HG03442 (cell line): ENCODE measurements at regions not wholly inside any gene's neighbourhood (a gene's known extent, or its start where the extent isn't known, plus 50 kb on each side); places are given as distances from the start of the nearest gene placed in this dataset.
"Not testable (repeated sequence)": the region's sequence is repeated elsewhere in the genome, so short reads cannot be mapped to it uniquely, and the experiment has no call there.

ENCODE experiments used
- ATAC-seq: cut with Tn5 transposase; IDR thresholded peaks from one replicate; pipeline ENCODE4 v1.9.1; 2021; ENCODE audit warnings: mild to moderate bottlenecking, moderate library complexity; ENCODE audit not compliant: unreplicated experiment

- ATAC-seq: no peak
Observed at GRCh38 chr21:35482933-35483662, 434.0 kb upstream of the RUNX1 start.

- ATAC-seq: no peak
Observed at GRCh38 chr21:35482096-35482495, 433.0 kb upstream of the RUNX1 start.

DNA sequence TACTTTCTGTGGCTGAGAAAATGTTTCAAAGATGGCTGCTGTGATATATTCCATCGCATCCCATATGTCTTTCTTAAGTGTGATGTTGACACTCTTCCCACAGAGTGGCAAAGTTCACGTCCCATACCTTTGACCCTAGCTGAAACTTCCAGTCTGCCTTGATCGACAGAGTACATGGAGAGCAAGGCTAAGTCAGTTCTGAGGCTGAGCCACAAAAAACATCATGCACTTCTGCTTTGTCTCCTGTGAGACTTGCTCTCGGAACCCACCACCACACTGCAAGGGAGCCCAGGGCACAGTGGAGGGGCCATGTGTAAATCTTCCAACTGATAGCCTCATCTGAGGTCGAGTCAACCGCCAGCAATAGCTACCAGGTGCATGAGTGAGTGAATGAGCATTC lies 431.9 kb upstream of the RUNX1 start:
- ATAC-seq: no peak

DNA sequence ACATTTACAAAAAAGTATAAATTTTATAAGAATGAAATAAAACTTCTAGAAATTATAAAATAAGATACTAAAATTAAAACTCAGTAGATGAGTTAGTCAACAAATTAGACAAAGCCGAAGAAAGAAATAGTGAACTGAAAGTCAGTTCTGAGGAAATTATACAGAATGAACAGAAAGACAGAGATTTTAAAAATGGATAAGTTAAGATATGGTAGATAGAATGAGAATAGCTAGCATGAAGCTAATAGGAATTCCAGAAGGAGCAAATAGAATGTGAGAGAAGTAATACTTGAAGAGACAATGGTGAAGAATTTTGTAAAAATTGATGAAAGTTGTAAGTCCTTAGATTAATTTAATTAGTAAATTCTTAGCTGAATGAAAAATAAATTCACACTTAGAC lies 430.4 kb upstream of the RUNX1 start:
- ATAC-seq: no peak

- no peak for ATAC-seq
Observed at GRCh38 chr21:35479065-35479448, 430.0 kb upstream of the RUNX1 start.

DNA sequence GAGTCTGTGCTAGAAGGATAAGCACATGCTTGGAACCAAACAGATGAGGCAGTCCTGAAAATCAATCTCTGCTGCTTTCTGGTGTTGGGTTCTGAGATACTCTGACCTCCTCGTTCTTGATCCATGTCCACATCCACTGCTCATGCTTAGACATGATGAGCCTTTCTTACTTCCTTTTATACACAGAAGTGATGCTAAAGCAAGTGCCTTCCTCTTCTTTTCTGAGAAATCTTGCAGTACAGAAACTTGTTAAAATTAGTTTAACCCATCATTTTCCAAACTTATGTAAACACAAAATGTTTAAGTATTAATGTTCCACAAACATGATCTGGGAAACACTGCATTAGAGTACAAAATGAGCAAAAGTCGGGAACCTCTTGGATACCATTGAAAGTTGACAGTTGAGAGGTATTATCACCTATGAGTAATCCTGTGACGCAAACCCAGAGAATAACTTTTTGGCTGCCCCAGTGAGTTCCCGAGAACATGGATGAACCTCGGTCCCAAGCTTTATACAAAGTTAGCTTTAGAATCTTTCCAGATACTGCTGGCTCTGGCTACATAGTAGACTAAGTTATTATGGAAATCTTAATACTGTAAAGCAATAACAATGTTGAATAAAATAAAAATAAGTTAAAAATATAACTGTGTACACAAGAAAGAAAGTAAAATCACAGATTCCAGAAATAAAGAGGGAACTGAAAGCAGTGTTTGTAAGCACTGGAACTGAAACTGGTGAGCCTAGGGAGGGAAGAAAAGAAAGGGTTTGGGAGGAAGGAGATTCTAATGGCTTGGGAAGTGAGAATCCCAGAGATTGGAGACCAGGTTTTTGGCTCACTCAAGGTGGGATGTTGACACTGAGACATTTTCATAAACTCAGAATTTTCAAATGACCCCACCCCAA lies 429.3 kb upstream of the RUNX1 start:
- ATAC-seq: no peak

- no peak for ATAC-seq
Observed at GRCh38 chr21:35477622-35478021, 428.5 kb upstream of the RUNX1 start.

GRCh38 chr21:35476621-35477395 lies 427.7 kb upstream of the RUNX1 start:
- no peak for ATAC-seq

GRCh38 chr21:35475762-35476161 lies 426.7 kb upstream of the RUNX1 start:
- ATAC-seq: no peak

GRCh38 chr21:35475009-35475408 lies 425.9 kb upstream of the RUNX1 start:
- ATAC-seq: no peak

- no peak for ATAC-seq
Observed at GRCh38 chr21:35473496-35473895, 424.4 kb upstream of the RUNX1 start.

DNA sequence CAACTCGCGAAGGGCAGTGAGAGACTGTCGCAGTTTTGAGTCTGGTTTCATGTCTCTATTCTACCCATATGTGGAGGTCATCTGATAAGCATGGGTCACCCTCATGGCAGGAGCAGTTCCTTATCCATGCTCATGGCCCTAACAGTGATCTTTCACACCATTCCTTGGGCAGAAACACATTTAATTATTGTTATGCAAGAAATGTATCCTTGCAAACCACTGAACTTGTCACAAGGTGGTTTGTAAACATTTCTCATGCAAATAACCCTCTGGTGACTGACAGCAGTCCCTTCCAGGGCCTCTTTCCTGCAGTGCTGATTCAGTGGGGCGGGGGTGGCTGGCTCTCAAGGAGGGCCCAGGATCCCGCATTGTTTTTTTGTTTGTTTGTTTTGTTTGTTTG lies 421.4 kb upstream of the RUNX1 start:
- no peak for ATAC-seq

- ATAC-seq: no peak
Observed at GRCh38 chr21:35469498-35469897, 420.4 kb upstream of the RUNX1 start.

- ATAC-seq: no peak
Observed at GRCh38 chr21:35468991-35469390, 419.9 kb upstream of the RUNX1 start.

- no peak for ATAC-seq
Observed at GRCh38 chr21:35467566-35467965, 418.5 kb upstream of the RUNX1 start.

- ATAC-seq: not testable (repeated sequence)
Observed at GRCh38 chr21:35466681-35467080, 417.6 kb upstream of the RUNX1 start.

GRCh38 chr21:35465741-35466140 lies 416.6 kb upstream of the RUNX1 start:
- no peak for ATAC-seq

DNA sequence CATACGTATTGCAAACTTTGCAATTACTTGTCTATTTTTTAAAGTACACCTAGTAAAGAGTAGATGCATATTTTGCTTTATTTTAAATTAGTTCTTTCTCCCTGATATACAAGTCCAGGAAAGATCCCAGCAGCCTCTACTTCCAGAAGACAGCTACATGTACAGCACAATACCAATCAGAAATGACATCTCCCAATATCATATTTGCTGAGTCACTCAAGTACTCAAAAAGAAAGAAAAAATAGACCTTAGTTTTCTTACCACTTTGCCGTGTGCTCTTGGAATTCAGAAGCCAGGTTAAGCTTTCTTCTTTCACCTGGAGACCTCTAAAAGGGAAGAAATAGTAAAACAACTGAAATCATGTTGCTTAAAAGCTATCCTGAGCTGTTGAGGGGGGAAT lies 412.6 kb upstream of the RUNX1 start:
- ATAC-seq: no peak

GRCh38 chr21:35460441-35460840 lies 411.3 kb upstream of the RUNX1 start:
- ATAC-seq: no peak

DNA sequence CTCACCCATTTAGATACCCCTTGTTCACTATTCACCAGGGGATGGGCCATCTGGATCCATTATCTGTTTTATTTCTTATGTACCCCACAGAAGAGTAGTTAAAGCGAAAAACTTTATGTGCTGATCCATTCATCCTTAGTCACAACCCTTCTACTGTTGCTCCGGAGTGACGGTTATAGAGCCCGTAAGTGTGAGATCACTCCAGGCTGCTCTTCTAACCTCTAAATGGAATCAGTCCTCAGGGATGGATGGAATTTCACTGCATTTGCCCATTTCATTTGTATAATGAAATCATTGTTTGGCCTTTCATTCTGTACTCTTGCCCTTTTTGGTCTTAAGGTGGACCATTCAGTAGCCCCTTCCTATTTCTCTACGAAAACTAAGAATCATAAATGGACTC lies 409.3 kb upstream of the RUNX1 start:
- ATAC-seq: no peak

- no peak for ATAC-seq
Observed at GRCh38 chr21:35457097-35457804, 408.1 kb upstream of the RUNX1 start.
